A673 (cell line): ENCODE measurements at regions not wholly inside any gene's neighbourhood (a gene's known extent, or its start where the extent isn't known, plus 50 kb on each side); places are given as distances from the start of the nearest gene placed in this dataset.

ENCODE experiments used
- BruUV-seq: library from RNA; stranded (reverse); fragments of 400-500 nt; replicated peaks from 2 replicates; lab custom pipeline; 2021; lab: Mats Ljungman, UMichigan
- CTCF ChIA-PET: fragments of 300-600 bp; sonication (Branson Sonifier 250); formaldehyde crosslinking; loops from one replicate; lab custom pipeline; 2022; ENCODE audit warnings: antibody characterized with exemption; lab: Charles Lee
- POLR2A ChIA-PET: fragments of 300-600 bp; sonication (Branson Sonifier 250); formaldehyde crosslinking; loops from one replicate; lab custom pipeline; 2022; ENCODE audit warnings: antibody characterized with exemption; ENCODE audit not compliant: low non-redundant PET; lab: Charles Lee
- DNase-seq: peaks from one replicate; pipeline ENCODE4 v3.0.0-alpha.2; 2015; ENCODE audit warnings: low spot score
- H3K27ac ChIP-seq: fragments of 200-600 bp; sonication (generic); 2 replicates; pipeline ENCODE4 v1.5.1; 2016; ENCODE audit warnings: mixed run types, low read depth, mild to moderate bottlenecking, mixed read lengths, antibody characterized with exemption, low read length; ENCODE audit not compliant: poor library complexity, severe bottlenecking
- H3K27me3 ChIP-seq: fragments of 200-600 bp; sonication (generic); replicated peaks from 2 replicates; pipeline ENCODE4 v1.6.1; 2017; ENCODE audit warnings: mixed run types, low read depth, mild to moderate bottlenecking, mixed read lengths, antibody characterized with exemption, low read length; ENCODE audit not compliant: insufficient read depth, poor library complexity
- H3K36me3 ChIP-seq: fragments of 200-600 bp; sonication (generic); 2 replicates; pipeline ENCODE4 v1.6.1; 2016; ENCODE audit warnings: mixed run types, mild to moderate bottlenecking, mixed read lengths, antibody characterized with exemption, low read length; ENCODE audit not compliant: insufficient read depth, poor library complexity, severe bottlenecking
- H3K4me1 ChIP-seq: fragments of 200-600 bp; sonication (generic); 2 replicates; pipeline ENCODE4 v1.6.1; 2017; ENCODE audit warnings: mixed run types, mild to moderate bottlenecking, mixed read lengths, antibody characterized with exemption, low read length; ENCODE audit not compliant: insufficient read depth, poor library complexity, severe bottlenecking
- H3K4me3 ChIP-seq: fragments of 200-600 bp; sonication (generic); 2 replicates; pipeline ENCODE4 v1.5.1; 2016; ENCODE audit warnings: low read depth, mixed run types, mild to moderate bottlenecking, mixed read lengths, low read length; ENCODE audit not compliant: poor library complexity, severe bottlenecking
- H3K9me3 ChIP-seq: fragments of 200-600 bp; sonication (generic); 2 replicates; pipeline ENCODE4 v1.6.1; 2016; ENCODE audit warnings: mixed run types, low read depth, mild to moderate bottlenecking, mixed read lengths, antibody characterized with exemption, low read length; ENCODE audit not compliant: poor library complexity, severe bottlenecking
- CTCF ChIP-seq: fragments of 300-800, 200-600 bp; sonication (generic); conservative IDR thresholded peaks from 2 replicates; pipeline ENCODE4 v1.5.1; 2017; ENCODE audit warnings: low read depth, mild to moderate bottlenecking, antibody characterized with exemption, low read length, moderate library complexity, mixed read lengths
- EZH2 ChIP-seq: fragments of 200-600 bp; sonication (generic); IDR thresholded peaks from 2 replicates; pipeline ENCODE4 v1.6.1; 2017; ENCODE audit warnings: borderline replicate concordance, low read depth, mild to moderate bottlenecking, mixed read lengths, antibody characterized with exemption, low read length; ENCODE audit not compliant: poor library complexity, severe bottlenecking
- intact Hi-C: fragments of 100-400 bp; cut with micrococcal nuclease; formaldehyde crosslinking; loops from one replicate; pipeline ENCODE4 v1.10.0; 2022; ENCODE audit not compliant: unreplicated experiment

GRCh38 chr3:73216310-73216709 is 154.9 kb downstream of the EBLN2 start:
- CTCF ChIA-PET: no interaction called here
- BruUV-seq: no TSS peak
- intact Hi-C loops: loop anchor here (10.0 kb wide), 1 partner anchor 112 kb away; no protein-coding TSS in a partner anchor
- Histone ChIP-seq H3K27me3 (no peaks in the 10 kb centered on the region), H3K4me3 (no peak overlapping the region), H3K27ac (no peak overlapping the region), H3K9me3 (no peaks in the 10 kb centered on the region), H3K36me3 (no peaks in the 10 kb centered on the region), H3K4me1 (peaks cover 18% of the 10 kb centered on the region)
- POLR2A ChIA-PET: no interaction called here
- no peak for TF ChIP-seq CTCF
- no peak for TF ChIP-seq EZH2
- no peak for DNase-seq

GRCh38 chr3:73222126-73222525 is 160.7 kb downstream of the EBLN2 start:
- no TSS peak for BruUV-seq
- no peak for DNase-seq
- no peak overlapping the region for H3K27ac ChIP-seq
- ChIA-PET POLR2A (no interaction called here), CTCF (no interaction called here)
- intact Hi-C loops: no loop called here
- no peaks in the 10 kb centered on the region for H3K4me1 ChIP-seq
- H3K9me3 ChIP-seq: no peaks in the 10 kb centered on the region
- H3K4me3 ChIP-seq: no peak overlapping the region
- TF ChIP-seq EZH2 (no peak), CTCF (no peak)
- H3K36me3 ChIP-seq: no peaks in the 10 kb centered on the region
- H3K27me3 ChIP-seq: no peaks in the 10 kb centered on the region

- H3K9me3 ChIP-seq: no peaks in the 10 kb centered on the region
- H3K36me3 ChIP-seq: no peaks in the 10 kb centered on the region
- intact Hi-C loops: no loop called here
- ChIA-PET POLR2A (no interaction called here), CTCF (no interaction called here)
- DNase-seq: no peak
- no peaks in the 10 kb centered on the region for H3K4me1 ChIP-seq
- no peak overlapping the region for H3K27ac ChIP-seq
- BruUV-seq: no TSS peak
- no peak overlapping the region for H3K4me3 ChIP-seq
- no peak for TF ChIP-seq EZH2
- no peak for TF ChIP-seq CTCF
- no peaks in the 10 kb centered on the region for H3K27me3 ChIP-seq
Measured at GRCh38 chr3:73225146-73225855, 163.8 kb downstream of the EBLN2 start.
